HCT116 (cell line): ENCODE measurements at regions not wholly inside any gene's neighbourhood (a gene's known extent, or its start where the extent isn't known, plus 50 kb on each side); places are given as distances from the start of the nearest gene placed in this dataset.

ENCODE experiments used
- EGR1 ChIP-seq: IDR thresholded peaks from 2 replicates; pipeline ENCODE4 v1.6.1; 2012; ENCODE audit warnings: low read depth
- EZH2 ChIP-seq: fragments of 200-600 bp; sonication (generic); IDR thresholded peaks from 2 replicates; pipeline ENCODE4 v1.6.1; 2017; ENCODE audit warnings: antibody characterized with exemption, mixed run types
- RAD21 ChIP-seq: IDR thresholded peaks from 2 replicates; pipeline ENCODE4 v1.6.1; 2012; ENCODE audit warnings: low read depth, mild to moderate bottlenecking
- SRF ChIP-seq: IDR thresholded peaks from 2 replicates; pipeline ENCODE4 v1.6.1; 2012; ENCODE audit warnings: low read depth
- TCF7L2 ChIP-seq: IDR thresholded peaks from 2 replicates; pipeline ENCODE4 v1.7.0; 2011; ENCODE audit warnings: borderline replicate concordance, inconsistent platforms; ENCODE audit not compliant: insufficient read depth, insufficient read length; ENCODE audit errors: extremely low read depth
- YY1 ChIP-seq: IDR thresholded peaks from 2 replicates; pipeline ENCODE4 v1.6.1; 2011; ENCODE audit warnings: low read length, low read depth, moderate library complexity, mild to moderate bottlenecking; ENCODE audit not compliant: insufficient replicate concordance; ENCODE audit errors: extremely low read depth
- TF ChIP-seq, protein P1 (sequence below), 3 experiments: fragments of 200-600 bp in 1 of 3; sonication (generic) in 1 of 3; IDR thresholded peaks in 2 of 3; conservative IDR thresholded peaks in 1 of 3; 2 replicates each; pipeline ENCODE4 v1.5.1; 2012 to 2017; ENCODE audit warnings: low read depth in 2 of 3, low read length in 2 of 3, antibody characterized with exemption in 1 of 3, borderline replicate concordance in 1 of 3, control low read depth in 1 of 3, mild to moderate bottlenecking in 1 of 3, mixed read lengths in 1 of 3, mixed run types in 1 of 3, moderate library complexity in 1 of 3; ENCODE audit not compliant: insufficient read depth in 1 of 3

DNA sequence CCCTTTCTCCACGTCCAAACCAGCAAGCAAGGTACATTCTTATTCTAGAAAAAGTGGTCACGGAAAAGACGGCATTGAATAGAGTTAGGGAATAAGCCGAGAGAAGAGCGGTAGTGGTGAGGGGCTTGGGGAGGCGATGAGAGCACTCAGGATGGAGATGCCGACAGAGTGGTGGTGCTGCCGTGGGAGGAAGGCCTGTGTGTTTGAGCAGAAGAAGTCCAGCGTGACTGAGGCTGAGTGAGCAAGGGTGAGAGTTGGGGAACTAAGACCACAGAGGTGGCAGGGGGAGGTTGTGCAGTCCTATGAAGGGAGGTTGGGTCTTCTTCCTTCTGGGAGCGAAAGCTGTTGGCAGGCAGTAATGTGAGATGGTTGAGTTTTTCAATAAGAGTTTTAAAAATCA lies 252.3 kb downstream of the ABCC12 start:
- TF ChIP-seq, protein P1, sequence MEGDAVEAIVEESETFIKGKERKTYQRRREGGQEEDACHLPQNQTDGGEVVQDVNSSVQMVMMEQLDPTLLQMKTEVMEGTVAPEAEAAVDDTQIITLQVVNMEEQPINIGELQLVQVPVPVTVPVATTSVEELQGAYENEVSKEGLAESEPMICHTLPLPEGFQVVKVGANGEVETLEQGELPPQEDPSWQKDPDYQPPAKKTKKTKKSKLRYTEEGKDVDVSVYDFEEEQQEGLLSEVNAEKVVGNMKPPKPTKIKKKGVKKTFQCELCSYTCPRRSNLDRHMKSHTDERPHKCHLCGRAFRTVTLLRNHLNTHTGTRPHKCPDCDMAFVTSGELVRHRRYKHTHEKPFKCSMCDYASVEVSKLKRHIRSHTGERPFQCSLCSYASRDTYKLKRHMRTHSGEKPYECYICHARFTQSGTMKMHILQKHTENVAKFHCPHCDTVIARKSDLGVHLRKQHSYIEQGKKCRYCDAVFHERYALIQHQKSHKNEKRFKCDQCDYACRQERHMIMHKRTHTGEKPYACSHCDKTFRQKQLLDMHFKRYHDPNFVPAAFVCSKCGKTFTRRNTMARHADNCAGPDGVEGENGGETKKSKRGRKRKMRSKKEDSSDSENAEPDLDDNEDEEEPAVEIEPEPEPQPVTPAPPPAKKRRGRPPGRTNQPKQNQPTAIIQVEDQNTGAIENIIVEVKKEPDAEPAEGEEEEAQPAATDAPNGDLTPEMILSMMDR (IDR thresholded peaks at IDR 0.05 in 2 of 3, conservative IDR thresholded peaks at IDR 0.05 in 1 of 3; ENCODE audit: borderline replicate concordance in 1 of 3, insufficient read depth in 1 of 3, low read depth in 2 of 3, low read length in 2 of 3), result no peak
- TF ChIP-seq TCF7L2, result no peak
- TF ChIP-seq EZH2, result no peak
- no peak for TF ChIP-seq RAD21
- TF ChIP-seq YY1, result no peak
- no peak for TF ChIP-seq EGR1
- TF ChIP-seq SRF, result no peak
